Muscle of back (tissue), 3 donors: ENCODE measurements at regions not wholly inside any gene's neighbourhood (a gene's known extent, or its start where the extent isn't known, plus 50 kb on each side); places are given as distances from the start of the nearest gene placed in this dataset.

Source experiments
- DNase-seq, 3 donors: peaks; one replicate each; pipeline versions ENCODE4 v3.0.0 to v3.0.0-alpha.2; 2013

- DNase-seq, result no peak
Observed at GRCh38 chr4:61094854-61095598, 105.1 kb upstream of the ADGRL3 start.

- peak in 1 of 3 donors; percentile 14 for DNase-seq
Observed at GRCh38 chr4:61128682-61129081, 71.4 kb upstream of the ADGRL3 start.

- DNase-seq, result no peak
Observed at GRCh38 chr4:61129971-61130370, 70.2 kb upstream of the ADGRL3 start.

GRCh38 chr4:61143461-61143860 is 56.7 kb upstream of the ADGRL3 start:
- no peak for DNase-seq

GRCh38 chr4:61149278-61149677 is 50.8 kb upstream of the ADGRL3 start:
- DNase-seq, result no peak
